ENCODE measurements at regions not wholly inside any gene's neighbourhood (a gene's known extent, or its start where the extent isn't known, plus 50 kb on each side); places are given as distances from the start of the nearest gene placed in this dataset.
"Not testable (repeated sequence)": the region's sequence is repeated elsewhere in the genome, so short reads cannot be mapped to it uniquely, and the experiment has no call there.

DNA sequence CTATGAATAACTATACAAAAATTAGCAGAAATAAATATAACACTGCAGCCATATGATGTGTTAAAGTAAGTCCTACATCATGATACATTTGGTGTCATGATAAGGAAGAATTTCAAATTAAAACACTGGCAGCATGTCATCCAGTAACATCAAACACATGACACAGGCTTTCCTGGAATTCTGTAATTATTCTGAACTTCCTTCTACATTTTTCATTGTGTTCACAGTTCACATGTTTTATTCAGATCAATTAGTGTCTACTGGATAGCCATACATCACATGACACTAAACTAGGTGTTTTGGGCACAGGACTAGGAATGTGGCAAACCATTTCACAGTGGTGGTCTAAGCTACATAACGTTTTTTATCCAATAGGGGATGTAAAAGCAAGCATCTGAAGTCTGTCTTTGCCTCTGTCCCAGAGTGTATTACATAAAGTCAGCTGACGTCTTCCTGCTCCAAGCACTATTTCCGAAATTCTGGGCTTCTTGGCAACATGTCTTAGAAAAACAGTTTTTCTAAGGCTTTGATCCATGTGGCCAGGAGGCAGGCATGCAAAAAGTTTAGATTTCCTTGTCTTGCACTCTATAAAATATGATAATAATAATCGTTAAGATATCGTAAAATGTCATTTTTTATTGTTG, 707.9 kb downstream of the CENPC start:
- no peak for DNase-seq (ENCODE audit: low spot score)

DNA sequence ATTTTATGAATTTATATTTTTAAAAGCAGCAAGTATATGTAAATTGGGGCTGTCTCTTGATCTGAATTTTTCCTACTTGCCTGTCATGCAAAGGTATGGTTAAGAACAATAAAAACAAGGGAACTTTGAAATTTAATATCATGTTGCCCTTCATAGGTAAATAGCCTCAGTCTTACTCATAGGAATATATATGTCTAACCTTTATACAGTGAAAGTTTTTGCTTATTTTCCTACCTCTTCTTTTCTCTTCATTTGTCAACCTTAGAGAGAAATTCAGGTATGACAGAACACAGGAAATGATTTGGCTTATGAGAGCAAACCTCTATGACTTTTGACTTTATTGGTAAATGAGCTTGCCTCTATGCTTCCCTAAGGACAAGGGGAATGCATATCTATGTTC, 716.0 kb downstream of the CENPC start:
- DNase-seq (ENCODE audit: low spot score), result no peak

DNA sequence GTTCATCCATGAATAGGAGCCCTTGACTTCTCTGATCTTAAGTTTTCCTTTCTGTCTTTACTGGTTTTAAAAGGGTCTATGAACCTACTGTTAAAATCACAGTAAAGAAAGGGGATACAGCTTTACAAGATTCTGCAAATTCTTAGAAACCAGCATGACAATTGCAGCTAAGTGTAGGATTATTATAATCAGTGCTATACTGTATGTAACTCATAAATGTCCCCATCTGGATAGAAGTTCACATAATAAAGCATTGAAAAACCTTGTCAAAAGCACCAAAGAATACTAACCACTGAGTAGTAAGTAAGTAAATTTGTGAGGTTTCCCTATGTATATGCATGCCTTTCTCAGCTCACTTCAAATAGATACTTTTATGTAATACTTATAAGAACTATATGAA, 724.6 kb downstream of the CENPC start:
- no peak for DNase-seq (ENCODE audit: low spot score)

DNA sequence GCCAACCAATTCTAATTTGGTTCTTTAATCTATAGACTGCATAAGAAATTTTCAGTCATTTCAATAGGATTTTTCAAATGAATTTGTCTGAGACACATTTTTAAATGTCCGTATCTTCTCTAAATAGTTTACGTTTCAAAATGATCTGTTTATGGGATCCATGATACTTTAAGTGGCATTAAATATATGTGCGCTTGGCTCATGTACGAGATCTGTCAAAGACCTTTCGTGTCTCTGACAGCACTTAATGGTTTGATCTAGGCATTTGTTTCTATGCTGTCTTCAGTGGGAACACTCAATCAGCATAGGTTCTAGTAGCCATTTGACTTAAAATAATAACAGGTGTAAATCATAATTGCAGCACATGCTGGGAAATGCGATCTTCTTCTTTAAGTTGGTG, 731.0 kb downstream of the CENPC start:
- no peak for DNase-seq (ENCODE audit: low spot score)

DNA sequence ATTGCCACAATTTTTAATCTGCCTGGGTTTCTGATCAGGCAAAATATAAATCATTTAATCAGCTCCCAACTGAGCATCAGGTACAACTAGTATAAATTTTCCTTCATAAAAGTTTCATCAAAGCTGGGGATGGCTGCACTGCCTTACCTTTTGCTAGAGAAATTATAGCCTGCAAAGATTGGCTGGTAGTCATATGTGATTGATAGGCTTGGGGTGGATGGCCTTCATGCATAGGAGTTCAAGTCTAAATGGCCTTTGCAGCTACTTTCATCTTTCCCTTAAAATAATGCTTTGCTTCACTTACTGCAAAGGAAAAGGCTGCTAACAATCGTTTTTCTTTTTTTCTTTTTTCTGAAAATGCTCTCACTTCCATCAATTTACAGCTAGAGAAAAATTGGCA, 739.7 kb downstream of the CENPC start:
- DNase-seq (ENCODE audit: low spot score), result no peak

DNA sequence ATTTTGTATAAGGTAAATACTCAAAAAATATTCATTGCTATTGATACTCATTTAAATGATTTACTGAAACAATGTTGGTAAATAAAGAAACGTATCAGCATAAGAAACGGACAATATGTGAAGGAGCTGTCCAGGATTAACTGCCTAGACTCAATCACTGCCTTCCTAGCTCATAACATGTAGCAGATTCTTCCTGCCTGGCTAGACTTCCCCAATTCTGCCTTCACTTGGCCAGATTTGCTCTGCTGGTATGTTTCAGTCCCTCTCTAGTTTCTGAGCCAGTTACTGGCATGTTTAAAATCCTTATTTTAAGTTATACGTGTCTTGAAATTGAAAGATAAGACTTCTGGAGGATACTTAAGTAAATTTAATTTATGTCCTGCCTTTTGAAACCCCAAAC, 740.3 kb downstream of the CENPC start:
- DNase-seq (ENCODE audit: low spot score), result peak; percentile 5

DNA sequence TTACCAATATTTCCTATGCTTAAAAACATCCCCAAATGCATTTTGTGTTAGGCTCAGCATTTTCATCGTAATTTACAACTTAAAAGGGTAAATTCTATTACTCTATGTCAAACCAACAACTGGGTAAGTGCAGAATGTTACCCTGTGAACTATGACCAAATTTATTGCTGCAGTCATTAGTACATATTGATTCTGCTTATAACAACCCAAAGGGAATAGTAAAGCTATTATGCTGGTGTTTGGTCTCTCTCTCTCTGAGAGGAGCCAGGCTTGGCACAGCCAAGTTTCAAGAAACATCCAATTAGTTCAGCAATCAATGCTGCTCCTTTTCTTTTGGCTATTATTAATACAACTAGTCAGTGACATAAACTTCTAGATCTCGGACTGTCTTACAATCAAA, 747.7 kb downstream of the CENPC start:
- DNase-seq (ENCODE audit: low spot score), result no peak

DNA sequence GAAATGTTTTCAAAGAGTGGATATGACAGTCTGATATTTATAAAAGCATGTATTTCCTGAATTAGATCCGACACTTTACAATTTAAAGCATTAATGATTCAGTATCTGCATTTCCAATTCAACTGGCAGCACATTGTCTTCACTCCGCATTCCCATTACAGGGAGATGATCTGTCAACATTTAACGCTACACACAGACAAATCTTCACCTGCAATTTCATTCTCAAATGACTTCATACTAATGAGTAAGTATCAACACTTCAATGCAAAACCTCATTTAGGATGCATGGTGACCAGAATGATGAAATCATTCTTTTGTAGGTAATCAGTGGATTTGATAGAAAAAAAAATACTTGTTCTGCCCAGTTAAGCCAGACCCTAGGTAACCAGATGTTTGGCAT, 749.6 kb downstream of the CENPC start:
- no peak for DNase-seq (ENCODE audit: low spot score)

DNA sequence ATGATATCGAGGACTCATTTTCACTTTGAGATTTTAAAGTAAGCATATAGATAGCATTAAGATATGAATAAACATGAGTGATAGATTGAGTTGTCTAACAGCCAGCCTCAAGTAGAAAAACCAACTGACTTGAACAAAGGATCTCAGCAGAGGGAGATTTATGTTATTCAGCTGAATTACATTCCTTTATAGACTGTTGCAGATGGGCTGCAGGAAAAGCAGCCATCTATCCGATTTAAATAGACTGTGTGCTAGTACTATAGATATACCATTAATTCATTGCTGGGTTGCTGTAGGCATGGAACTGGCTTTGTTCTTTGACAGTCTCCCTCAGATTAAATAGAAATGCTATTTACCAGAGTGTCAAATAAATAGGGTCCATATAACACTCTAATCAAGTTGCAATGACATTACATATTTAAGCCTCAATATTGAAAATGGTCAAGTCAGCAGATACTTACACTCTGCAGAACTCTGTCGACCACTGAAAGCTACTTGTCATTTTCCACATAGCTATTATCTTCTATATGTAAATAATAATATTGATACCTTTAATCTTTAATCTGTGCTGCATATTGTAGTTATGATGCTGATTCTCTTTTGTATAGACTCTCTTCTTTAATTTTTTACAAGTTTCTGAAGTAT, 750.8 kb downstream of the CENPC start:
- DNase-seq (ENCODE audit: low spot score), result no peak

DNA sequence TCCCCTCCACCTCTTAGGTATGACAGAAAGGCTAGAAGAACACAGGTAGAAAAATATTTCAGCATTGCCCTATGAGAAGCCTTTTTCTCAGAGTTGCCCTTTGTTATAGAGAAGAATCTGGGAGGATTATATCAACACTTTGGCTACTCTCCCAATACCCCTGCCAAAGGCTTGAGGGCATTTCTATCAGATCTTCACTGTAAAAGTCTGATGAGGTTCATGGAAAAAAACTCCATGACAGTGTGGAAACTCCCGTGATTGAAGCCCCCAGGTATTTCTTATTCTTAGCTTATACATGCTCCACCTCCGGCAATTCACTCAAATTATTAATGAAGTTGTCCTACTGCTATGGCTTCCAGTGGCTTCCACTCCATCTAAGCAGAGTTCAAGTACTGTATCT, 753.6 kb downstream of the CENPC start:
- no peak for DNase-seq (ENCODE audit: low spot score)

DNA sequence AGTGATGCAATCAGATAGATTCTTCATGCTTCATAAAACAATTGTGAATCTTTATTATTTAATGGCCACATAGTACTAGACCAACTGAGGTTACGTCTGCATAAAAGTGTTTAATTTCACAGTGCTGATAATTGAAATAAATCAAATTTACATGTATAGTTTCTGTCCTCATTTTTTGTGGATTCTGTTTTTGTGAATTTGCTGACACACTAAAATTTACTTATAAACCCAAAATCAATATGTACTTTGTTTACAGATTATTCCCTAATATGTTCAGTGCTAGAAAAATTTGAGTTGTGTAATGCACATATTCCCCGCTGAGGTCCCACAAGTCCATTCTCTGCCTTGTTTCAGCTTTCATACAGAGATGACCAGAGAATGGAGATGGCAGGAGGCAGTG, 759.8 kb downstream of the CENPC start:
- DNase-seq (ENCODE audit: low spot score), result no peak

DNA sequence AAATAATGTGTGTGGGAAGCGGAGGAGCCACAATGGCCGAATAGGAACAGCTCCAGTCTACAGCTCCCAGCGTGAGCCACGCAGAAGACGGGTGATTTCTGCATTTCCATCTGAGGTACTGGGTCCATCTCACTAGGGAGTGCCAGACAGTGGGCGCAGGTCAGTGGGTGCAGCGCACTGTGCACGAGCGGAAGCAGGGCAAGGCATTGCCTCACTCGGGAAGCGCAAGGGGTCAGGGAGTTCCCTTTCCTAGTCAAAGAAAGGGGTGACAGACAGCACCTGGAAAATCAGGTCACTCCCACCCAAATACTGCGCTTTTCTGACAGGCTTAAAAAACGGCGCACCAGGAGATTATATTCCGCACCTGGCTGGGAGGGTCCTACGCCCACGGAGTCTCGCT, 762.6 kb downstream of the CENPC start:
- DNase-seq (ENCODE audit: low spot score), result not testable (repeated sequence)

DNA sequence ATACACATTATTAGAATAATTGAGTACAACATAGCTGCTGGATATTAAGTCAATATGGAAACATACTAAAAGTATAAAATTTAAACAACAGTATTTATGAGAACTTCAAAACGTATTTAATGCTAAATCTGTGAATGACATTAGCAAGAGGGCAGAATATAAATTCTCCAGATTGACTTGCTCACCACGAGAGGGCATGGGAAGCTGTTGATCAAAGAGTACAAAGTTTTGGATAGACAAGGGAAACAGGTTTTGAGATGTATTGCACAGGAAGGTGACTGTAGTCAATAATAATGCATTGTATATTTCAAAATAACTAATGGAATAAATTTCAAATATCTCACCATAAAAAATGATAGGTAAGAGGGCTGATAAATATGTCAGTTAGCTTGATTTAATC, 768.2 kb downstream of the CENPC start:
- DNase-seq (ENCODE audit: low spot score), result no peak

DNA sequence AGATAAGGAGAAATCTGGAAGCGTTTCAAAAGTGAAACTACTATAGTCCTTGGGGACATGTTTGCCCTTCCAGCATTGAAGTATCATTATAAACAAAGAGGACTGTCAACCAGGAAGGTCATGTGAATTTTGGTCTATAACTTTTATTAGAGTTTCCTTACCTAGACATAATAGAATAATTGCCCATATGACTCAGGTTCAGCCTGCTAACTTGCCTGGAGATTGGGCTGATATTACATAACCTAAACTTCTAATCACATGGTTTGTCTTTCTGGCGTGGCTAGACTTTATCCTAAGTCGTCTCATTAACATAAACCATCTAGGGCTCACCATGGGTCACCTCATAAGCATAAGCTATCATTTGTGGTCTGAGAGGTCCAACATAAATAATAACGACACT, 775.9 kb downstream of the CENPC start:
- peak; percentile 26 for DNase-seq (ENCODE audit: low spot score)

DNA sequence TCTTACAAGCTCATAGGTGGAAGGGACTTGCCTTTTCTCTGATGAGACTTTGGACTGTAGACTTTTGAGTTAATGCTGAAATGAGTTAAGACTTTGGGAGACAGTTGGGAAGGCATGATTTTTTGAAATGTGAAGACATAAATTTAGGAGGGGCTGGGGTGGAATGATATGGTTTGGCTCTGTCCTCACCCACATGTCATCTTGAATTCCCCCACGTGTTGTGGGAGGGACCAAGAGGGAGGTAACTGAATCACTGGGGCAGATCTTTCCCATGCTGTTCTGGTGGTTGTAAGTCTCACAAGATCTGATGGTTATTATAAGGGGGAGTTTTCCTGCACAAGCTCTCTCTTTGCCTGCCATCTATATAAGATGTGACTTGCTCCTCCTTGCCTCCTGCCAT, 777.9 kb downstream of the CENPC start:
- DNase-seq (ENCODE audit: low spot score), result no peak

DNA sequence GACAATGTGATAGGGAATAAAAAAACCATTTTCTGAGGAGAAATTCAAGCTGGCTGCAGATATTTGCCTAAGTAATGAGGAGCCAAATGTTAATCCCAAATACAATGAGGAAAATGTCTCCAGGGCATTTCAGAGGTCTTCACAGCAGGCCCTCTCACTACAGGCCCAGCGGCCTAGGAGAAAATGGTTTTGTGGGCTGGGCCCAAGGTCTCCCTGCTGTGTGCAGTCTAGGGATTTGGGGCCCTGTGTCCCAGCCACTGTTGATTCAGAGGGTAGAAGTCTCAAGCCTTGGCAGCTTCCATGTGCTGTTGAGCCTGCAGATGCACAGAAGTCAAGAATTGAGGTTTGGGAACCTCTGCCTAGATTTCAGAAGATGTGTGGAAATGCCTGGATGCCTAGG, 778.7 kb downstream of the CENPC start:
- no peak for DNase-seq (ENCODE audit: low spot score)

DNA sequence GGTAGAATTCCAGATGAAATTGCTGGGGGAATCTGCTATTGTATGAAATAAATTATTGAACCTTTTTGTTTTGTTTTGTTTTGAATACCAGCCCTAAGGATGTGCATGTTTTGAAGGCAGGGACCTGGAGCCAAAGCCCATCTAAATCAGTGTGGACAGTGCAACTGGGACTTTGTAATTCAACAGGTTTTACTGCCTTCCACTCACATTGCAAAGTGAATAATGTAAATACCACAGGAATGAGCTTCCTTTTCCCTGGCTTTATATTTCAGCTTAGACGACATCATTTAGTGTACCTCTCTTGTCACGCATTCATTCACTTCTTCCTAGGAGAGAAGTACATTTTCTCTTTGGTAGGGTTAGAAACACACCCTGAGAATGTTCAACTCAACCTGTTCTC, 795.0 kb downstream of the CENPC start:
- no peak for DNase-seq (ENCODE audit: low spot score)

DNA sequence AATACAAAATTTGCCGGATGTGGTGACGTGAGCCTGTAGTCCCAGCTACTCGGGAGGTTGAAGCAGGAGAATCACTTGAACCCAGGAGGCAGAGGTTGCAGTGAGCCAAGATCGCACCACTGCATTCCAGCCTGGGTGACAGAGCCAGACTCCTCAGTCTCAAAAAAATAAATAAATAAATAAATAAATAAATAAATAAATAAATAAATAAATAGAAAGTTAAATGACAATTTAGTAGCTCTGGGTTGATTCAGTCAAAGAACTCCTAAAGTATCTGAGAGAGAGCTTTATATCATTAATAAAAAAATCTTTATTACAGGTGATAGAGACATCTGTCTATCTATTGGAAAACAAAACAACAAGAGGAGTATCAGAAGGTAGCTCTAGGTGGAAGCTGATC, 798.4 kb downstream of the CENPC start:
- DNase-seq (ENCODE audit: low spot score), result not testable (repeated sequence)

DNA sequence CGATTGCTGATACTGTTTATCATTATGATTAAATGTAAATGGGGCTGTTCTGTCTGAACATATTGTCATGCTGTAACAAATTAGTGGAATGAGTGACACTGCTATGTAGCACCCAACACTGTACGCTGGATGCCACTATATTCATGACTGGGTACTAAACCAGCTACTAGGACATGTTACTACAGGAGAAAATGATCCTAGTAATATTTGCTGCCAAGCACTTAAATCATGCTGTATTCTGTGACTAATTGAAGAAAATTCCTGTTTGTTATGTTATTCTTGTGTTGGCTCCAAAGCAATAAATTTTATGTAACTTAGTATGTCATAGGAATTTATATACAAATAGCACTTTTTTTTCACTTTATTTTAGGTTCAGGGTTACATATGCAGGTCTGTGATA, 804.2 kb downstream of the CENPC start:
- no peak for DNase-seq (ENCODE audit: low spot score)

DNA sequence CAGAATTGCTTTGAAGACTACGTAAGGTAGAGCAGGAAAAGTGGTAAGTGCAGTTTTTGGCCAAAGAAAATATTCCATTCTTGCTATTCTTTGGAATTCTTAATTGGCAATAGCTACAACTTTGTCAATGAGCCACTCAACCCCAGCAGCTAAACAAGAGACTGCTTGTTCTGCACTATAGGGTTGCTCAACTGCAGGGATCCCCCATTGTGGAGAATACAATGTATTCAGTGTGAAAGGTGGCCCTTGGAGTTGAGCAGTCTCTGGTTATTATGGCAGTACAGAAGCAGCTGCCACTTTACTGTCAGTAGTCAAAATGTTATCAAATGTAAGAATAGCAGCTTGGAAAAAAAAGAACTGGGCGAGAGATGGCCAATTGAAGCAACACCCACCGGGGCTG, 808.7 kb downstream of the CENPC start:
- peak; percentile 90 for DNase-seq (ENCODE audit: low spot score)

DNA sequence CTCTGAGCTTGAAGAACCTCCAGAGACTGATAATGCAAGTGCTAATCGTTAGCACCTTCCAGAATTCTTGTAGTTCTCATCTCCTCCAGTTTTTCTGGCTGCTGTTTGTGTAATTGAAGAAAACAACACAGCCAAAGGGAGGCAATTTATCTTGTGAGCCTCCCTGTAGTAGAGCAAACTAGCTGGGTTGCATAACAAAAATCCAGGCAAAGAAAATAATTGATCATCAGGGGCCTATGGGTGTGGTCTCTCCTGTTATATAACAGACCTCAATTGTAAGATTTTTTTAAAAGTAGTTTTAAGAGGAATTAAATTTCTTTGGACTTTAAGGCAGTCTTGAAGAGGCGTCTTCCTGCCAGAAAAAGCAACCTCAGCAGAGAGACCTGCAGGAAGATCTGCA, 817.0 kb downstream of the CENPC start:
- no peak for DNase-seq (ENCODE audit: low spot score)

DNA sequence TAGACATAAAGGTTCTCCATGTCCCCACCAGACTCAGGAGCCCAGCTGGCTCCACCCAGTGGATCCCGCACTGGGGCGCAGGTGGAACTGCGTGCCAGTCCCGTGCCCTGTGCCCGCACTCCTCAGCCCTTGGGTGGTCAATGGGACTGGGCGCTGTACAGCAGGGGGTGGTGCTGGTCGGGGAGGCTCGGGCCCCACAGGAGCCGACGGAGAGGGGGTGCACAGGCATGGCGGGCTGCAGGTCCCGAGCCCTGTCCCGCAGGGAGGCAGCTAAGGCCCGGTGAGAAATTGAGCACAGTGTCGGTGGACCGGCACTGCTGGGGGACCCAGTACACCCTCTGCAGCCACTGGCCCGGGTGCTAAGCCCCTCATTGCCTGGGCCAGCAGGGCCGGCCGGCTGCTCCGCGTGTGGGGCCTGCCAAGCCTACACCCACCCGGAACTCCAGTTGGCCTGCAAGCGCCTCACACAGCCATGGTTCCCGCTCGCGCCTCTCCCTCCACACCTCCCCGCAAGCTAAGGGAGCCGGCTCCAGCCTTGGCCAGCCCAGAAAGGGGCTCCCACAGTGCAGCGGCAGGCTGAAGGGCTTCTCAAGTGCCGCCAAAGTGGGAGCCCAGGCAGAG, 832.9 kb downstream of the CENPC start:
- DNase-seq (ENCODE audit: low spot score), result not testable (repeated sequence)

DNA sequence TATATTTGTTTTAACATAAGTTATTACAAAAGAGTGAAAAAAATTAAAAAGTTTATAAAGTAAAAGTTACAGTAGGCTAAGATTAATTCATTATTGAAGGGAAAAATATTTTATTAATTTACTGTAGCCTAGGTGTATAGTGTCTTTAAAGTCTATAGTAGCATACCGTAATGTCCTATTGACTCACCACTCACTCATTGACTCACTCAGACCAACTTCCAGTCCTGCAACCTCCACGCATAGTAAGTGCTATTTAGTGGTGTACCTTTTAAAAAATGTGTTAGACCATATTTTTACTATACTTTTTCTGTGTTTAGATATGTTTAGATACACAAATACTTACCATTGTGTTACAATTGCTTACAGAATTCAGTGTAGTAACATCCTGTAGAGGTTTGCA, 841.1 kb downstream of the CENPC start:
- DNase-seq (ENCODE audit: low spot score), result no peak

DNA sequence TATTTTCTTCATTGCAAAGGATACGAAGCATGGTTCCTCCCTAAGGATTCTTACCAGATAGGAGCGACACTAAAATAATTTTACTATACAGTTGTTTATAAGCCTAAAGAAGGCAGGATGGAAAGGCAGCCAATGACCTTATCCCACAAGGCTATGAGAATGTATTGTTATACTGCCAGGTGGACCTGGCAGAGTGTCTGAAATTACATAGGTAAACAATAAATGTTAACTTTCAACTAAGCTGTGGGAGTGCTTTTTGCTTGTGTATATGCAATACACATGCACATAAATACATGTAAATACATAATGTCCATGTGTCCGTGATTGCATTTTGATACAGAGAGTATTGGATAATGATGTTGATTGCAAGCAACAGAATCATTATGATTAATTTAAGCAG, 850.6 kb downstream of the CENPC start:
- no peak for DNase-seq (ENCODE audit: low spot score)

Data from COLO829 (cell line).